A673 (cell line): ENCODE measurements at regions not wholly inside any gene's neighbourhood (a gene's known extent, or its start where the extent isn't known, plus 50 kb on each side); places are given as distances from the start of the nearest gene placed in this dataset.

ENCODE experiments used
- BruUV-seq: library from RNA; stranded (reverse); fragments of 400-500 nt; replicated peaks from 2 replicates; lab custom pipeline; 2021; lab: Mats Ljungman, UMichigan
- CTCF ChIA-PET: fragments of 300-600 bp; sonication (Branson Sonifier 250); formaldehyde crosslinking; loops from one replicate; lab custom pipeline; 2022; ENCODE audit warnings: antibody characterized with exemption; lab: Charles Lee
- POLR2A ChIA-PET: fragments of 300-600 bp; sonication (Branson Sonifier 250); formaldehyde crosslinking; loops from one replicate; lab custom pipeline; 2022; ENCODE audit warnings: antibody characterized with exemption; ENCODE audit not compliant: low non-redundant PET; lab: Charles Lee
- DNase-seq: peaks from one replicate; pipeline ENCODE4 v3.0.0-alpha.2; 2015; ENCODE audit warnings: low spot score
- H3K27ac ChIP-seq: fragments of 200-600 bp; sonication (generic); 2 replicates; pipeline ENCODE4 v1.5.1; 2016; ENCODE audit warnings: mixed run types, low read depth, mild to moderate bottlenecking, mixed read lengths, antibody characterized with exemption, low read length; ENCODE audit not compliant: poor library complexity, severe bottlenecking
- H3K27me3 ChIP-seq: fragments of 200-600 bp; sonication (generic); replicated peaks from 2 replicates; pipeline ENCODE4 v1.6.1; 2017; ENCODE audit warnings: mixed run types, low read depth, mild to moderate bottlenecking, mixed read lengths, antibody characterized with exemption, low read length; ENCODE audit not compliant: insufficient read depth, poor library complexity
- H3K36me3 ChIP-seq: fragments of 200-600 bp; sonication (generic); 2 replicates; pipeline ENCODE4 v1.6.1; 2016; ENCODE audit warnings: mixed run types, mild to moderate bottlenecking, mixed read lengths, antibody characterized with exemption, low read length; ENCODE audit not compliant: insufficient read depth, poor library complexity, severe bottlenecking
- H3K4me1 ChIP-seq: fragments of 200-600 bp; sonication (generic); 2 replicates; pipeline ENCODE4 v1.6.1; 2017; ENCODE audit warnings: mixed run types, mild to moderate bottlenecking, mixed read lengths, antibody characterized with exemption, low read length; ENCODE audit not compliant: insufficient read depth, poor library complexity, severe bottlenecking
- H3K4me3 ChIP-seq: fragments of 200-600 bp; sonication (generic); 2 replicates; pipeline ENCODE4 v1.5.1; 2016; ENCODE audit warnings: low read depth, mixed run types, mild to moderate bottlenecking, mixed read lengths, low read length; ENCODE audit not compliant: poor library complexity, severe bottlenecking
- H3K9me3 ChIP-seq: fragments of 200-600 bp; sonication (generic); 2 replicates; pipeline ENCODE4 v1.6.1; 2016; ENCODE audit warnings: mixed run types, low read depth, mild to moderate bottlenecking, mixed read lengths, antibody characterized with exemption, low read length; ENCODE audit not compliant: poor library complexity, severe bottlenecking
- CTCF ChIP-seq: fragments of 300-800, 200-600 bp; sonication (generic); conservative IDR thresholded peaks from 2 replicates; pipeline ENCODE4 v1.5.1; 2017; ENCODE audit warnings: low read depth, mild to moderate bottlenecking, antibody characterized with exemption, low read length, moderate library complexity, mixed read lengths
- EZH2 ChIP-seq: fragments of 200-600 bp; sonication (generic); IDR thresholded peaks from 2 replicates; pipeline ENCODE4 v1.6.1; 2017; ENCODE audit warnings: borderline replicate concordance, low read depth, mild to moderate bottlenecking, mixed read lengths, antibody characterized with exemption, low read length; ENCODE audit not compliant: poor library complexity, severe bottlenecking
- intact Hi-C: fragments of 100-400 bp; cut with micrococcal nuclease; formaldehyde crosslinking; loops from one replicate; pipeline ENCODE4 v1.10.0; 2022; ENCODE audit not compliant: unreplicated experiment

- no peak overlapping the region for H3K4me3 ChIP-seq
- H3K27ac ChIP-seq, result no peak overlapping the region
- ChIA-PET CTCF (no interaction called here), POLR2A (no interaction called here)
- intact Hi-C loops, result no loop called here
- no TSS peak for BruUV-seq
- no peaks in the 10 kb centered on the region for H3K9me3 ChIP-seq
- no peaks in the 10 kb centered on the region for H3K36me3 ChIP-seq
- TF ChIP-seq CTCF (no peak), EZH2 (no peak)
- DNase-seq, result no peak
- no peaks in the 10 kb centered on the region for H3K27me3 ChIP-seq
- no peaks in the 10 kb centered on the region for H3K4me1 ChIP-seq
These were observed 607.4 kb upstream of the PITX2 start for GRCh38 chr4:111230265-111230664.

- H3K4me3 ChIP-seq, result no peak overlapping the region
- H3K9me3 ChIP-seq, result no peaks in the 10 kb centered on the region
- TF ChIP-seq EZH2, result no peak
- no peak for TF ChIP-seq CTCF
- CTCF ChIA-PET, result no interaction called here
- H3K27ac ChIP-seq, result no peak overlapping the region
- POLR2A ChIA-PET, result interaction anchor here (0.7 kb wide), 1 partner anchor 550 kb away, joined by 3 read pairs; no protein-coding TSS in a partner anchor
- no peaks in the 10 kb centered on the region for H3K4me1 ChIP-seq
- no peak for DNase-seq
- no peaks in the 10 kb centered on the region for H3K27me3 ChIP-seq
- intact Hi-C loops, result no loop called here
- no peaks in the 10 kb centered on the region for H3K36me3 ChIP-seq
- BruUV-seq, result no TSS peak
These were observed 608.4 kb upstream of the PITX2 start for GRCh38 chr4:111231281-111231680.

- no peaks in the 10 kb centered on the region for H3K4me1 ChIP-seq
- no peaks in the 10 kb centered on the region for H3K27me3 ChIP-seq
- no TSS peak for BruUV-seq
- no peak overlapping the region for H3K4me3 ChIP-seq
- intact Hi-C loops, result no loop called here
- H3K9me3 ChIP-seq, result no peaks in the 10 kb centered on the region
- ChIA-PET POLR2A (no interaction called here), CTCF (no interaction called here)
- H3K36me3 ChIP-seq, result no peaks in the 10 kb centered on the region
- H3K27ac ChIP-seq, result no peak overlapping the region
- no peak for TF ChIP-seq EZH2
- no peak for TF ChIP-seq CTCF
- no peak for DNase-seq
These were observed 612.1 kb upstream of the PITX2 start for GRCh38 chr4:111234939-111235338.
